Stimulated activated CD4-positive, alpha-beta T cell treated with anti-CD3 and anti-CD28 coated beads, Interleukin-2, amount 100 ng/mL, for 4 hours (primary cell): ENCODE measurements at regions not wholly inside any gene's neighbourhood (a gene's known extent, or its start where the extent isn't known, plus 50 kb on each side); places are given as distances from the start of the nearest gene placed in this dataset.
"Not testable (repeated sequence)": the region's sequence is repeated elsewhere in the genome, so short reads cannot be mapped to it uniquely, and the experiment has no call there.

Experiments
- DNase-seq: peaks from one replicate; pipeline ENCODE4 v3.0.0-alpha.2; 2020; ENCODE audit warnings: low read depth

DNA sequence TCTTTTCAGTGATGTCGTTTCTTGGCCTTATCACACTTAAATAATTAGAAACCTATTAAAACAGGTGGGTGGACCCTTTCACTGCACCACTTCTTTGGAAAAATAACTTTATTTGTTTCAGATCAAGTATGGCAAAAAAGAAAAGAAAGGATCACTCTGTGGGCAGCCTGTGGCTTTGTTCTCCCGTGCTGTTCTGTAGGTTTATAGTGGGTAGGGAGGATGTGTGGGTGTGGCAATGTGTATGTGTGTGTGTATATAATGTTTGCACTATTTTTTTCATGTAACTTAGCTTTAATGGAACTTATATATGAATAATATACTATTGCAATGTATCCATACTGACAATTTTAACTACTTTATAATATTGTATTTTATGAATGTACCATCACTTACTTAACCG is 85.9 kb downstream of the ACTBL2 start:
- DNase-seq = no peak

DNA sequence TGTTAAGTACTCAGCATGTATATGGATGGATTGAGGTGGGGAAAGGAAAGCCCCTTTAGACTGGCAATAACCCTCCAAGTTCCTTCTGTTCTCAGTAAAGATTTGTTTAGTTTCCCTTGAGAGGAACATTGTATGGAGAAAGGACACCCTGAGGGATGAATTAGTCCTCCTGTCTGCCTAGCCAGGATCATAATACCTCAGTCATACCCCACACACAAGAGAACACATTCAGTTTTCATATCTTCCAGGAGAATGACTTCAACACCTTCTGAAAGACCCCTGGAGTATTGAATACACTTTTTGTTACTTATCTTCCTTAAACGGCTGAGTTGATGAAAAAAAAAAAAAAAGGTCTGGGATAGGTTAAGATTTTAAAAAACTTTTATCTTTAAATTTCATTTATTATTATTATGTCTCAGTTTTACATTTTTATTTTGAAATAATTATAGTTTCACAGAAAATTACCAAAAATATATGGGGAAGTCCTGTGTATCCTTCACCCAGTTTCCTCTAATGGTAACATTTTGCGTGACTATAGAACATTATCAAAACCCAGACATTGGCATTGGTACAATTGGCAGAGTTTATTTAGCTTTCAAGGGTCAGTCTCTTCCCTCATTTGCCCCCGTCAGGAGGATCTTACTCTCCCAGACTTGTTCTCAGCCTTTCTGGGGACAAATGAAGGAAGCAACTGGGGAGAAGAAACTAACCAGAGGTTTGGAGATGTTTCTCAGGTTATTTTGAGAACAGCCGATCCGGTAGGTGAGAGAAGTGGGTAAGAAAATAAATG is 88.0 kb downstream of the ACTBL2 start:
- DNase-seq = no peak

DNA sequence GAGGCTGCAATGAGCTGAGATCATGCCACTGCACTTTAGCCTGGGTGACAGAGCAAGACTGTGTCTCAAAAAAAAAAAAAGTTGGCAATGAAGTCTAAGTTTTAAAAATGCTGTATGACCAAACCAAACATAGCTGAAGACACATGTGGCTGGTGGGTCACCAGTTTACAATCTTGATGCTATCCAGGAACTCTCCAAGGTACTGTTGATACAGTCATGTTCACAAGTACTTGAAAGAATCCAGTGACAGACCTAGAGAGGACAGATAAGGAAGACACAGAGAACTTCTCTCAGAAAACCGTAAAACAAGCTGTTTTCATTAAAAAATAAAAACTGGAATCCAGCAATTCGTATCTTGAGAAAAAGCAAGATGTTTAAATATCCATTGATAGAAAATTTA is 95.7 kb downstream of the ACTBL2 start:
- DNase-seq = no peak

DNA sequence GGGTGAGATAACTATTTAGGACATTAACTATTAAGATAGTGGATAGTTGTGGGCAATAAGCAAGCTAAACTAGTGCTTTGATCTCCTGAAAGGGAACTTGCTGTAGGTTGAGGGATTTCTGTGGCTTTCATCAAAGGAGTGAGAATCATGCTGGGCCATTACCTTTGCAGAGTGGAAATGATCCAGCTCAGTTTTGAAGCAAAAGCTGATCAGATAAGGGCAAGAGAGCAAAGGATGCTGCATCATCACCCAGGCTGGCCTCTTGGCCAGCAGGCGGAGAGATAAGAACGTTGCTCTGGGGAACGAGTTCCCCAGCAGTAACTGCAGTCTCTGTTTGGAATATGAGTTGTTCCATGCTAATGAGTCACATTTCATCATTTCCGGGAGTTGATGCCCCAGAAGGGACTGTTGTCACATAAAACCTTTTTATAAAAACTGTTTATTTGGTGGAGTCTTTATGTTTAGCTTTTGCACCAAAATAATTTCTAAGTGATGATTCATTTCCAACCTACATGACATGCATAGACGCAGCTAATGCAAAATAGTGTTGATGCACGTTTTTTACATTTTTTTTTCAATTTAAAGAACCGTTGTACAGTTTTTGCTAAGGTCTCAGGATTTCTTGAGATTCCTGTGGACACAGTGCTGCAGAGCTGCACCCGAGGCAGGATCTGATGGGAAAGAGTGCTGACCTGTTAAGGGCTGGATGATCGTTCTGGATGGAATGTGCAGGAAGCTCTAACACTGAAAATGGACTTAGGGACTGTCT is 99.3 kb downstream of the ACTBL2 start:
- DNase-seq = peak; percentile 2

DNA sequence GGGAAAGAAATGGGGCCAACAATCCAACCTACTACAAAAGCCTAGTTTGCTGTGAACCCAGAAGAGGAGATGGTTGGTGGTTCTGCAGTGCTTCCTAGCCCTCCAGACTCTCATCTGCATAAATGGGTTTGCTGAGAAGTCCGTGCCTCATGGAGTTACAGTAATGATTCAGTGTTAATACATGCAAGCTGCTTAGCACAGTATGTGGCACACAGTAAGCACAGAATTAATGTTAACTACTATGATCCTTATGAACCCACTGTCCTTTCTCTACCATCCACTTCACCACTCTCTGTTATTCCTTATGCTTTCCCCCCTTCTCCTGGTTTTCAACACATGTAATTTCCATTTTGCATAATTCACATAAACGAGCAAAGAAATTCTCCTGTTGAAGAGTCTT is 100.0 kb downstream of the ACTBL2 start:
- no peak for DNase-seq

DNA sequence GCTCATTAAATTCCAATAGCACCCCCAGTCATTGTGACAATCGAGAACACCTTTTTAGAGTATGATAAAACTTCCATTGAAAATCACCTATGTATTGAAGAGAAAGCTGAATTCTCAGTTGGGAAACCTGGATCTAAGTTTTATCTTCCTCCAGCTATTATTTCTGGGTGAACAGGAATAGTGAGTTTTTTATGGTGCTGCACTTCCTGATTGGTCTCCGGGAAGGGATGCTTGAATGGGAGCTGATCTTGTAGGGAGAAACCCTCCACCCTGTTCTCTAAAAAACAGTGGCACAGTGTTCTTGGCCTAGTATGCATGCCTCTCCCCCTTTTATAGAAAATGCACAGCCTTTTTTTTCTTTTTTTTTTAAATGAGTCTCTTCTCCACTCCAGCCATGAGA is 112.2 kb downstream of the ACTBL2 start:
- no peak for DNase-seq

DNA sequence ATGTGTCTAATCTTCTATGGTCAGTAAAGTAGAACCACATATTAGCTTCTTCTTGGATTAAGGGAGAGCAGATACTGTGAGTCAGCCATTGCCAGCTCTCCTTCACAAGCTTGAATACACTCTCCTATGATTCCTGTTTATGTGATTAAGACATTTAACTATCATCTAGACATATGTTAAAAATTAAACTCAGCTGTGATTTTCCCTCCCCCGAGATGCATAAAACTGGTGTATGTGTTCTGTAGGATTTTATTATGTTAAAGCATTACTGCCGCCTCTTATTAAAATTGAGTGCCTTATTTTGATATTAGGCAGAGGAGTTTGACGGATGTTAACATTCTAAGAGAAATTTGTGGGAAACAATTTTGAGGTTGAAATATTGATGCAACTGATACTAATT is 114.6 kb downstream of the ACTBL2 start:
- no peak for DNase-seq

DNA sequence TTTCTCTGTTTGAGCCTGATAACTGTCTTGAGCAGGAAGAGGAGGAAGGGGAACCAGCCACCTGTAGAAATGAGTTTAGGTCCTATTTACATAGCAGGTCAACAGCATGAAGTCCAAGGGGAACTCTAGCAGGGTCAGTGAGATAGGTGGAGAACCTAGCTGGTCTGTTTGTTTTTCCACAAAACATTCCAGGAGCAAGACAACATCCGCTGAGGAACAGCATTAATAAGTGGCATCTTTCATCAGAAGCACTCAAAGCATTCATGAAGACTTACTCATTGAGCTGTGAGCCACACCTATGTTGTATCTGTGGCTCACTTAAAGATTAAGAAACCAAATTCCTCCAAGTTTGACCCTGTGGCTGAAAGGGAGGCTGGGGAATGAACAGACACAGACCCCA is 115.9 kb downstream of the ACTBL2 start:
- no peak for DNase-seq

DNA sequence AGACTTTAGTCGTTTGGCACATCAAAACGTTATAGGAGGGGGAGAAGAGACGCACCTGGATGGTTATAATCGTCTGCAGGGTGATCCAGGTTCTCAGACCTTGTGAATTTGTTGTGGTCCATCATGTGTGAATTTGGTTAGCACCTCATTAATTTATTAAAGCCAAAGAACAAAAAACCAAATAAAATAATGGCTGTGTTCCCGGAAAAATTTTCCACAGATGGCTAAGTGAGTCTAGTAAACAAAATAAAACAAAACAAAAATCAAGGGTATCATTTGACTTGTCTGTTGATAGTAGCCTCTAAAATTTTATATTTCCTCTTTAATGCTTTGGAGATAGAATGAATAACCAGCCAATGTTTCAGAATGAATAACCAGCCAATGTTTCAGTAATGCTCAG is 119.7 kb downstream of the ACTBL2 start:
- no peak for DNase-seq

DNA sequence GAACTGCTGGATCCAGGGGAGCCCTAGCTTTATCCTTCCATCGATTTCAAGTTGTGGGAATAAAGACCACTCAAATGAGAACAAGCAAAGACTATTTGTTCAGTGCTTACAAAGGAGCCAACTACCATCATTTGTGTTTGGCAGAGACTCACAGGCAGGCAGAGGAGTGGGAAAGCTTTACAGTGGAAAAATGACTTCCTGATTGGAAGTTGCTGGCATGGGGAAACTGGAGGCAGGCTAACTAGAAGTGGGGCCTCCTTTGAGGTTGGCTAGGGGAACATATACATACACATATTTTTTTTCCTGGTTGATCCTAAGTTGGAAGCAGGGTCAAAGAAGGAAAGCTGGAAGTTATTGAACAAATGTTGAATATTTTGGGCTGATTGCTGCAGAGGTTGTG is 121.7 kb downstream of the ACTBL2 start:
- DNase-seq = no peak

DNA sequence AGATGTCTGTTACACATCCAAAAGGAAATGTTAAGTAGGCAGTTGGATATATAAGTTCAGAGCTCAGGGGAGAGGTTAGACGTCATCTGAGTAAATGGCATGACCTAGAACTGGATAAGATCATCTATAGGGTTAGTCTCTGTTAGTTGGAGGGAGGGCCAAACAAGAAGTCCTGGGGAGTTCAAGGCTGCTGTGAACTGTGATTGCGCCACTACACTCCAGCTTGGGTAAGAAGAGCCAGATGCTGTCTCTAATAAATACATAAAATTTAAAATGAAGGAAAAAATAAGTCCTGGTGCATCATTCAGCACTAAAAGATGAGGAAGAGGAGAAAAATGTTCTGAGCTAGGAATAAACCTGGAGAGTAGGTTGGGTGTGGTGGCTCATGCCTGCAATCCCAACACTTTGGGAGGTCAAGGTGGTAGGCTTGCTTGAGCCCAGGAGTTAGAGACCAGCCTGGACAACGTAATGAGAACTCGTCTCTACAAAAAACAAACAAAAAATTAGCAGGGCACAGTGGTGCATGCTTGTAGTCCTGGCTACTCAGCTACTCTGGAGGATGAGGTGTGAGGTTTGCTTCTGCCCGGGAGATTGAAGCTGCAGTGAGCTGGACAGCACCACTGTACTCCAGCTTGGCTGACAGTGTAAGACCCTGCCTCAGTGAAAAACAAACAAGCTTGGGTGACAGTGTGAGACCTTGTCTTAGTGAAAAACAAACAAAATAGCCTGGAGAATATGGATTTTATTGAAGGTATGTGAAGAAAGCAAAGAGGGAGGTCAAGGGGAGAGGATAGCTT is 123.6 kb downstream of the ACTBL2 start:
- no peak for DNase-seq

DNA sequence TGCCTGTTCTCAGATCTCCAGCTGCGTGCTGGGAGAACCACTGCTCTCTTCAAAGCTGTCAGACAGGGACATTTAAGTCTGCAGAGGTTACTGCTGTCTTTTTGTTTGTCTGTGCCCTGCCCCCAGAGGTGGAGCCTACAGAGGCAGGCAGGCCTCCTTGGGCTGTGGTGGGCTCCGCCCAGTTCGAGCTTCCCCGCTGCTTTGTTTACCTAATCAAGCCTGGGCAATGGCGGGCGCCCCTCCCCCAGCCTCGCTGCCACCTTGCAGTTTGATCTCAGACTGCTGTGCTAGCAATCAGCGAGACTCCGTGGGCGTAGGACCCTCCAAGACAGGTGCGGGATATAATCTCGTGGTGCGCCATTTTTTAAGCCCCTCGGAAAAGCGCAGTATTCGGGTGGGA is 125.8 kb downstream of the ACTBL2 start:
- not testable (repeated sequence) for DNase-seq

DNA sequence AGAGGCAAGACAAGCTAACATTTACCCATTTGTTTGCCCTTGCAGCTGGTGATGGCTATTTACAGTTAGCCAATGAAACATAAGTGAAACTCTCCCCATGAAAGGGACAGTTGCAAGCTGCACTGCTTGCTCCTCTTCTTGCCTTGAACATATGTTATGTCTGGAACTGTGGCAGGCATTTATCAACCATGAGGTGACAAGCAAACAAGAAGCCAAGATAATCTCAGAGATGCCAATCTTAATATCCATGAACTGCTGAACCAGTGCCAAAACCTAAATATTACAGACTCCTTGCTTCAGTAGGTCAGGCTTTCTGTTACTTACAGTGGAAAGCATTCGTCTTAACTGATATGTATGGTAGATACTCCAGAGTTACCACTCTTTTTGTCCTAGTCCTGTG is 133.4 kb downstream of the ACTBL2 start:
- no peak for DNase-seq

DNA sequence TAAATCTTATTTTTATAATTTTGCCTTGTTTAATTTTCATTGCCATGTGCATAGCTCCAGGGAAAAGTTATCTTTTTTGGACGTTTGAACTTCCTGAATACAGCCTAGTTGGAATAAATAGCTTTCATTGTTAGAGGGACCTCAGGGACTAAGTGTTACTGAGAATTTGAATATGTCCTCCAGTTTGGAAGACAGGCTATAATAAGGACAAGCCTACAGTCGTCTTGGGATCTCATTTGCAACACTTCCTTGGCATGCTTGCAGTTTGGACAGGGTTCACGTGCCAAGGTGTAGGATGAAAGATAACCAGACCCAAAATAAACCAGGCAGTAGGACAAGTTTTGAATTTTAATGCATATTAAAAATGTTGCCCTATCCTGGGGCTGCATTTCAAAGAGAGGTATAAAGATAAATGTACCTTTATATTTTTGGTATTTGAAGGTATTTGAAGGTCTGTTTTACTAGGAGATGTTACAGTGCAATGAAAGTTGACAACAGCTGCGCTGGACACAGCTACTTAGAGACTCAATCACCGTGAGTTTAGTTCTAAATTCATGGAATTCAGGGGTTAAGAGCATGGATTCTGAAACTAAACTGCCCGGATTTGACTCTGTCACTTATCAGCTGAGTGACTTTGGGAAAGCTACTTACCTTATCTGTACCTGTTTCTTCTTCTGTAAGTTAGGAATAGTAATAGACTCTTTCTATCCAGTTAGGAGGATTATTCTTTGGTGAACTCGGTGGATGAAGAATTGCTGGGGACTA is 134.1 kb downstream of the ACTBL2 start:
- no peak for DNase-seq

DNA sequence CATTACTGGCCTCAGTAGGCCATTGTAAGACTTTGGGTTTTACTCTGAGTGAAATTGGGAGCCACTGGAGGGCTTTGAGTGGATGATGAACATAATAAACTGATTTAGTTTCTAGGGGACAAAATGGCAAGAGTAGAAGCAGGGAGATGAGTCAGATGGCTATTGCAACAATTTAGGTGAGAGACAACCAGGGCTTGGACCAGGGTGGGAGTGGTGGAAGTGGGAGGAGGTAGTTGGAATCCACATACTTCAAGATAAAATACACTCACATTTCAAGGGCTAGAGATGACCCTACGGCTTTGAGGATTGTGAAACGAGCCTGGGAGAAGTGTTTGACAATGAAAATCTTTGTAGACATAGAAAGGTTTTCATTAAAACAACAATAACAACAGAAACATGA is 136.3 kb downstream of the ACTBL2 start:
- no peak for DNase-seq

DNA sequence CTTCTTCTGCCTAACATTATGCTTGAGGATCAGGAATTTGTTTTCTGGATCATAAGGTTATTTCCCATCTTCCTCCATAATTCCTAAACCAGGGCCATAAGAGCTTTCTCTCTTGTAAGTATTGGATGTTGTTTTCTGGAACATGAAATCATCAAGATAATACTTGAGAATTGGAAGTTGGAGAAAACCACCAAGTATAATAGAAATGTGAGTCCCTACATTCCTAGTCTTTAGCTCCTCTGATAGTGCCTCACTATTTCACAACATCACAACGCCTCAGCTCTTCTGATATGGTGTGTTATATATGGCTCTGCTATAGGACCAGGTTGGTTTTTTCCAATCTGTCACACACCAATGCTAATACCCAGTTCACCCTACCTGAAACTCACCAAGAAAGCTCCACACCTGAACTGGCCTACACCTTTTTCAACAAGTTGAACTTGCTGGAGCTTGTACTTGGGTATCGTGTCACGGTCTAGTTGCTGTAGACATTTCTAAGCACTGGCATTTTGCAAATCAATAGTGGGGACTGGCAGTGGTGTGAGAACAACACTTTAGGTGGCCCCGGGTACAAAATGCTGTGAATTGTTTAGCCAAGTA is 141.1 kb downstream of the ACTBL2 start:
- no peak for DNase-seq

DNA sequence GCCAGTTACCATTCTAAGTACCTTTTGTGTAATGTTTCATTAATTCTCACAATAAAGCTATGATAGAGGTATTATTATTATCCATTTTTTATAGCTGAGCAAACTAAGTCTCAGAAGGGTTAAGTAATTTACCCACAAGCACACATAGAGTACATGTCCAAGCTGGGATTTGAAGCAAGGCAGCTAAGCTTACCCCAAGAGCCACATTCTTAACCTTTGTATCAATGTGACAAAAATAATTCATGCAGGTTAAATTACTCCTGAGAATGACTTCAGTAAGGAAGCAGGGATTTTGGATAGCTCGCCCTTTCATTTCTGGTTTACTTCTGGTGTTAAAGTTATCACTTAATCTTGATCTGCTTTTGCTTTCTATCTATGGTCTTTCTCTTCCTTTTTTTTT is 141.9 kb downstream of the ACTBL2 start:
- DNase-seq = no peak

DNA sequence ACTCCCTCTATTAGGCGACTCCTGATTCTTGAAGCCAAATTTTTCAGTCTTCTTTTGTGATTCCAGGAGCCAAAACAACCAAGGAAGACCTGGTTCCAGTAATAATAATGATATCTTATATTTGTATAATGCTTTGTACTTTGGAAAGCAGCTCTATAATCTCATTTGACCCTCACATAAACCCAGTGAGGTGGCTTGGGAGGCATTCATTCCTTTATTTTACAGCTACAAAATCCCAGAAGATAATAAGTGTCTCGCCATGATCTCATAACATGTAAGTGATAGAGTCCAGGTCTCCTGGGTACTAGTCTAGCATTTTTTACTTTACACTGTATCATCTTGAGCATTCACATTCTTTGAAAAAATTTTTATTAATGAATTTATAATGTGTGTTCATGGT is 143.1 kb downstream of the ACTBL2 start:
- DNase-seq = no peak

DNA sequence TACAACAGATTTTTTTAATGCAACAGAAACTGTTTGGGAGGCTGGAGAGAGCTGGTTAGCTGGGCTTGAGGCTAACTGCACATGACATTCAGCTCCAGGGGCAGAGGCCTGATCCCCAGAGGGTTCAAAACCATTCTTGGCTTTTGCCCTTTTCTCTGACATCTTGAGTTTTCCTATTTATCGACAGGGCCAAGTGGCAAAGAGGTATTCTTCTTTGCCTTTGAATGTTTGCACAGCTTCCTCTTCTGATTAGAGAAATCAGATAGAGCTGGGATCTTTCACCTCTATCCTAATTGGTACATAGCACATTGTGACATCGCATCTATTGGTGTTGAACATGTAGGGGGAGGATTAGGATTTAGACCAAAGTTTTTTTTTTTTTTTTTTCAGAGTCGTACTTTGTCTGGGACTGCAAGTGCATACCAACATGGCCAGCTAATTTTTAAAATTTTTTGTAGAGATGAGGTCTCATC is 143.7 kb downstream of the ACTBL2 start:
- no peak for DNase-seq

DNA sequence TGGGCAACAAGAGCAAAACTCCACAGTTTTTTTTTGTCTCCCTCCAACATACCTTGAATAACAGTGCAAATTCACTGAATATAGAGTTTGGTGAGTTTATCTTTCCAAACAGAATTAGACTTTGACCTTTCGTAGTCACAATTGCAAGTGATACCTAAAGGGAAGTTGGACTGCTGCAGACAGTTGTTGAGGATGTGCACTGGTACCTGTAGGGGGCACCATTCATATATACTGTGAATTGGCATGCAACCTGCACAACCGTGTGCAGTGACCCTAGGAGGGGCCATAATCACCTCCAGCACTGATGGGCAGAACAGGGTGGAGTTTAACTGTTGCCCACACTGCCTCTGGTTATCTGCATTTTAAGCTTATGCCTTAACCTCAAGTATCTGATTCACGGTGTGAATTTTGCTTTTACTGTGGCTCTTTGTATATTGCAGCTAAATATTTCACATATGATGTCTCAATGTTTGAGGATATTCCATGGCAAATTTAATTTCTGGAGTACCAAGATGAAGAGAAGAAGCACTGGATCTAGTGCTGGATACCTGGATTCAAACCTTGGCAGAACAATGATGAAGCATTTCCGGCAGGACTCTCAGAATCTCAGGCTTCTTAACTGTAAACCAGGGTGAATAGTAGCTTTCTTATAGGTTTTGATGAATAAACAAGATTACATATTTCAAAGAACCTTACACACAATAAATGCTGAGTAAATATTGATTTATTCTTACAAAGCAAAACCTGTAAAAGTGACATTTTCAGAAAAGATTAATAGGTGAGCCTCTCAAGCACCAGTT is 144.3 kb downstream of the ACTBL2 start:
- DNase-seq = no peak
